Bronchial epithelial cell (primary cell): ENCODE measurements at regions not wholly inside any gene's neighbourhood (a gene's known extent, or its start where the extent isn't known, plus 50 kb on each side); places are given as distances from the start of the nearest gene placed in this dataset.
A peak's percentile ranks its signal among the peaks of the same experiment; 100 is the strongest.

Experiments
- DNase-seq: peaks from one replicate; pipeline ENCODE4 v3.0.0-alpha.2; 2010; ENCODE audit warnings: low read depth
- FAIRE-seq: peaks from 2 replicates; lab custom pipeline; 2011; peaks lifted over from hg19 to GRCh38; lab: Jason Lieb, UNC
- H3K27me3 ChIP-seq: 2 replicates; pipeline ENCODE4 v1.5.1; 2011; ENCODE audit warnings: low read length; ENCODE audit not compliant: control insufficient read depth, insufficient read depth
- H3K36me3 ChIP-seq: 2 replicates; pipeline ENCODE4 v1.5.1; 2011; ENCODE audit warnings: low read length; ENCODE audit not compliant: control insufficient read depth, insufficient read depth
- H3K4me3 ChIP-seq: 2 replicates; pipeline ENCODE4 v1.5.1; 2011; ENCODE audit warnings: mild to moderate bottlenecking, low read depth, low read length, control low read depth
- CTCF ChIP-seq: IDR thresholded peaks from 2 replicates; pipeline ENCODE4 v1.5.1; 2011; ENCODE audit warnings: mild to moderate bottlenecking, moderate library complexity, low read length, control low read depth, inconsistent platforms; ENCODE audit not compliant: insufficient read depth, severe bottlenecking

GRCh38 chr9:126165755-126166154, 160.9 kb upstream of the MVB12B start:
- H3K27me3 ChIP-seq = no peaks in the 10 kb centered on the region
- FAIRE-seq (no peak), DNase-seq (no peak)
- TF ChIP-seq CTCF = no peak
- no peaks in the 10 kb centered on the region for H3K36me3 ChIP-seq
- H3K4me3 ChIP-seq = no peak overlapping the region

- FAIRE-seq (no peak), DNase-seq (no peak)
- Histone ChIP-seq H3K4me3 (no peak overlapping the region), H3K36me3 (no peaks in the 10 kb centered on the region), H3K27me3 (no peaks in the 10 kb centered on the region)
- TF ChIP-seq CTCF = no peak
Measured at GRCh38 chr9:126166291-126166690, 160.3 kb upstream of the MVB12B start.

- Histone ChIP-seq H3K36me3 (no peaks in the 10 kb centered on the region), H3K27me3 (no peaks in the 10 kb centered on the region), H3K4me3 (no peak overlapping the region)
- DNase-seq (no peak), FAIRE-seq (no peak)
- TF ChIP-seq CTCF = no peak
Measured at GRCh38 chr9:126166866-126167265, 159.8 kb upstream of the MVB12B start.

- no peak for DNase-seq
- FAIRE-seq = no peak
- Histone ChIP-seq H3K4me3 (no peak overlapping the region), H3K36me3 (no peaks in the 10 kb centered on the region), H3K27me3 (no peaks in the 10 kb centered on the region)
- no peak for TF ChIP-seq CTCF
Measured at GRCh38 chr9:126169736-126170135, 156.9 kb upstream of the MVB12B start.

GRCh38 chr9:126170286-126170823, 156.3 kb upstream of the MVB12B start:
- TF ChIP-seq CTCF = no peak
- H3K27me3 ChIP-seq = no peaks in the 10 kb centered on the region
- no peak for DNase-seq

GRCh38 chr9:126171641-126172040, 155.0 kb upstream of the MVB12B start:
- FAIRE-seq (no peak), DNase-seq (no peak)
- Histone ChIP-seq H3K36me3 (no peaks in the 10 kb centered on the region), H3K4me3 (no peak overlapping the region), H3K27me3 (no peaks in the 10 kb centered on the region)
- no peak for TF ChIP-seq CTCF

More at GRCh38 chr9:126170286-126170823, 156.3 kb upstream of the MVB12B start:
- peak; percentile 60 for FAIRE-seq
- H3K36me3 ChIP-seq = no peaks in the 10 kb centered on the region
- no peak overlapping the region for H3K4me3 ChIP-seq
